Neuronal stem cell (in vitro differentiated cells): ENCODE measurements at regions not wholly inside any gene's neighbourhood (a gene's known extent, or its start where the extent isn't known, plus 50 kb on each side); places are given as distances from the start of the nearest gene placed in this dataset.

Experiments used
- DNase-seq: peaks from one replicate; pipeline ENCODE4 v3.0.0-alpha.2; 2013; ENCODE audit warnings: low spot score
- H2AFZ ChIP-seq: one replicate; pipeline ENCODE4 v1.6.1; 2013; ENCODE audit warnings: mild to moderate bottlenecking, low read length, inconsistent platforms
- H2AK5ac ChIP-seq: 2 replicates; pipeline ENCODE4 v1.6.1; 2013; ENCODE audit warnings: low read depth, mild to moderate bottlenecking, inconsistent platforms, low read length, moderate library complexity, mixed read lengths
- H2BK120ac ChIP-seq: 2 replicates; pipeline ENCODE4 v1.6.1; 2013; ENCODE audit warnings: low read depth, mild to moderate bottlenecking, inconsistent platforms, low read length, moderate library complexity, mixed read lengths
- H2BK12ac ChIP-seq: one replicate; pipeline ENCODE4 v1.6.1; 2013; ENCODE audit warnings: low read length, inconsistent platforms
- H2BK15ac ChIP-seq: 2 replicates; pipeline ENCODE4 v1.6.1; 2013; ENCODE audit warnings: mild to moderate bottlenecking, low read length, inconsistent platforms, mixed read lengths
- H2BK5ac ChIP-seq: one replicate; pipeline ENCODE4 v1.6.1; 2013; ENCODE audit warnings: inconsistent platforms, mild to moderate bottlenecking, low read length, moderate library complexity
- H3K14ac ChIP-seq: one replicate; pipeline ENCODE4 v1.6.1; 2013; ENCODE audit warnings: low read length, inconsistent platforms
- H3K18ac ChIP-seq: 2 replicates; pipeline ENCODE4 v1.6.1; 2013; ENCODE audit warnings: low read length, inconsistent platforms
- H3K23ac ChIP-seq: 2 replicates; pipeline ENCODE4 v1.6.1; 2013; ENCODE audit warnings: low read depth, mild to moderate bottlenecking, mixed read lengths, low read length, inconsistent platforms; ENCODE audit not compliant: poor library complexity
- H3K27ac ChIP-seq: replicated peaks from 3 replicates; pipeline ENCODE4 v1.5.1; 2013; ENCODE audit warnings: low read length, inconsistent platforms
- H3K27me3 ChIP-seq, 3 experiments: 2 replicates each; pipeline ENCODE4 v1.6.1; 2013; ENCODE audit warnings: low read length in 3 of 3, mild to moderate bottlenecking in 2 of 3, inconsistent platforms in 1 of 3, low read depth in 1 of 3, mixed read lengths in 1 of 3, moderate library complexity in 1 of 3; ENCODE audit not compliant: control insufficient read depth in 3 of 3, insufficient read depth in 3 of 3
- H3K36me3 ChIP-seq, 2 donors: replicated peaks in 1 of 2; 2 replicates each; pipeline ENCODE4 v1.6.1; 2013; ENCODE audit warnings: low read length in 2 of 2; ENCODE audit not compliant: control insufficient read depth in 2 of 2, insufficient read depth in 2 of 2
- H3K4ac ChIP-seq: 2 replicates; pipeline ENCODE4 v1.6.1; 2013; ENCODE audit warnings: inconsistent platforms, mild to moderate bottlenecking, low read length, moderate library complexity
- H3K4me1 ChIP-seq, 2 donors: 1 replicate in 1 of 2; 2 replicates in 1 of 2; pipeline ENCODE4 v1.6.1; 2013; ENCODE audit warnings: low read length in 2 of 2, low read depth in 1 of 2; ENCODE audit not compliant: control insufficient read depth in 2 of 2, insufficient read depth in 1 of 2
- H3K4me2 ChIP-seq: one replicate; pipeline ENCODE4 v1.6.1; 2013; ENCODE audit warnings: mild to moderate bottlenecking, low read length, inconsistent platforms; ENCODE audit not compliant: insufficient read depth, poor library complexity, severe bottlenecking
- H3K4me3 ChIP-seq, 2 donors: 2 replicates each; pipeline ENCODE4 v1.5.1; 2013; ENCODE audit warnings: low read length in 2 of 2, mild to moderate bottlenecking in 2 of 2, inconsistent platforms in 1 of 2, moderate library complexity in 1 of 2
- H3K79me1 ChIP-seq: one replicate; pipeline ENCODE4 v1.6.1; 2013; ENCODE audit warnings: low read depth, mild to moderate bottlenecking, inconsistent platforms, low read length, moderate library complexity
- H3K9ac ChIP-seq: one replicate; pipeline ENCODE4 v1.6.1; 2013; ENCODE audit warnings: mild to moderate bottlenecking, low read depth, low read length, inconsistent platforms; ENCODE audit not compliant: poor library complexity
- H3K9me3 ChIP-seq, 2 donors: replicated peaks in 1 of 2; 2 replicates each; pipeline versions ENCODE3 to v1.6.1; 2013; ENCODE audit warnings: low read length in 2 of 2, mild to moderate bottlenecking in 2 of 2, inconsistent platforms in 1 of 2, low read depth in 1 of 2, mixed read lengths in 1 of 2, moderate library complexity in 1 of 2; ENCODE audit not compliant: control insufficient read depth in 2 of 2, insufficient read depth in 1 of 2
- H4K8ac ChIP-seq: one replicate; pipeline ENCODE4 v1.6.1; 2013; ENCODE audit warnings: low read depth, mild to moderate bottlenecking, inconsistent platforms, low read length, moderate library complexity
- H4K91ac ChIP-seq: one replicate; pipeline ENCODE4 v1.6.1; 2013; ENCODE audit warnings: low read length, low read depth, mild to moderate bottlenecking, inconsistent platforms; ENCODE audit not compliant: poor library complexity
- WGBS, 2 donors: extraction: QIAGEN DNeasy Blood & Tissue Kit; methylation state at CpG; one replicate each; pipeline ENCODE4 v1.1.7; 2013; ENCODE audit warnings: missing lambda C conversion rate in 2 of 2, mixed read lengths in 1 of 2; ENCODE audit not compliant: insufficient read length in 2 of 2, insufficient replicate concordance in 1 of 2; ENCODE audit errors: extremely low coverage in 2 of 2; 5-methylcytosine and 5-hydroxymethylcytosine counted together

GRCh38 chr11:127223633-127224032 lies 223.1 kb upstream of the KIRREL3 start:
- no CpG with 5 or more reads among the region's 5 CpGs for WGBS, 2 donors
- Histone ChIP-seq H3K9ac (no peak overlapping the region), H4K8ac (no peak overlapping the region), H3K9me3 (no peaks in the 10 kb centered on the region), H2BK120ac (no peak overlapping the region), H2AK5ac (no peak overlapping the region), H3K36me3 (no peaks in the 10 kb centered on the region), H3K4me3 (no peak overlapping the region), H3K18ac (no peak overlapping the region), H3K4me2 (no peak overlapping the region), H3K79me1 (no peaks in the 10 kb centered on the region), H2BK5ac (no peak overlapping the region), H3K4me1 (peaks cover 0 to 3% of the 10 kb centered on the region in 2 donors), H3K27me3 (no peaks in the 10 kb centered on the region), H3K4ac (no peak overlapping the region), H2BK12ac (no peak overlapping the region), H3K23ac (no peak overlapping the region), H2BK15ac (no peak overlapping the region), H4K91ac (no peak overlapping the region), H3K14ac (no peak overlapping the region), H2AFZ (no peak overlapping the region), H3K27ac (no peak overlapping the region)
- DNase-seq: no peak

GRCh38 chr11:127223026-127223425 lies 222.5 kb upstream of the KIRREL3 start:
- no peak overlapping the region for H3K4me2 ChIP-seq
- no peaks in the 10 kb centered on the region for H3K36me3 ChIP-seq
- no peak overlapping the region for H2BK5ac ChIP-seq
- H3K27ac ChIP-seq: no peak overlapping the region
- H3K9ac ChIP-seq: no peak overlapping the region
- no peak overlapping the region for H3K14ac ChIP-seq
- no peak overlapping the region for H3K4ac ChIP-seq
- H2AFZ ChIP-seq: no peak overlapping the region
- H3K9me3 ChIP-seq: no peaks in the 10 kb centered on the region
- H3K79me1 ChIP-seq: no peaks in the 10 kb centered on the region
- H3K4me3 ChIP-seq: no peak overlapping the region
- H2BK120ac ChIP-seq: no peak overlapping the region
- no CpG with 5 or more reads among the region's 1 CpG for WGBS, 2 donors
- no peak overlapping the region for H4K8ac ChIP-seq
- H2AK5ac ChIP-seq: no peak overlapping the region
- no peak overlapping the region for H2BK12ac ChIP-seq
- H2BK15ac ChIP-seq: no peak overlapping the region
- DNase-seq: no peak
- peaks cover 0 to 3% of the 10 kb centered on the region in 2 donors for H3K4me1 ChIP-seq
- H3K23ac ChIP-seq: no peak overlapping the region
- H3K18ac ChIP-seq: no peak overlapping the region
- H3K27me3 ChIP-seq: no peaks in the 10 kb centered on the region
- H4K91ac ChIP-seq: no peak overlapping the region

GRCh38 chr11:127219704-127220103 lies 219.1 kb upstream of the KIRREL3 start:
- no peak overlapping the region for H3K4ac ChIP-seq
- no peak overlapping the region for H3K4me2 ChIP-seq
- no peak overlapping the region for H4K91ac ChIP-seq
- H3K27ac ChIP-seq: no peak overlapping the region
- no peak overlapping the region for H4K8ac ChIP-seq
- no CpG with 5 or more reads among the region's 2 CpGs for WGBS, 2 donors
- H2AFZ ChIP-seq: no peak overlapping the region
- peaks cover 0 to 3% of the 10 kb centered on the region in 2 donors for H3K4me1 ChIP-seq
- H2BK12ac ChIP-seq: no peak overlapping the region
- H3K18ac ChIP-seq: no peak overlapping the region
- no peak for DNase-seq
- H3K4me3 ChIP-seq: no peak overlapping the region
- H3K27me3 ChIP-seq: no peaks in the 10 kb centered on the region
- H3K14ac ChIP-seq: no peak overlapping the region
- H3K9me3 ChIP-seq: no peaks in the 10 kb centered on the region
- no peak overlapping the region for H2BK15ac ChIP-seq
- H3K79me1 ChIP-seq: no peaks in the 10 kb centered on the region
- no peak overlapping the region for H3K9ac ChIP-seq
- no peak overlapping the region for H3K23ac ChIP-seq
- H3K36me3 ChIP-seq: no peaks in the 10 kb centered on the region
- H2AK5ac ChIP-seq: no peak overlapping the region
- no peak overlapping the region for H2BK5ac ChIP-seq
- H2BK120ac ChIP-seq: no peak overlapping the region

- H2BK120ac ChIP-seq: no peak overlapping the region
- no peak for DNase-seq
- no peak overlapping the region for H3K4ac ChIP-seq
- no peak overlapping the region for H2AK5ac ChIP-seq
- no peaks in the 10 kb centered on the region for H3K9me3 ChIP-seq
- H4K91ac ChIP-seq: no peak overlapping the region
- no peak overlapping the region for H4K8ac ChIP-seq
- H2BK15ac ChIP-seq: no peak overlapping the region
- no peak overlapping the region for H3K4me3 ChIP-seq
- no peaks in the 10 kb centered on the region for H3K27me3 ChIP-seq
- no peak overlapping the region for H2BK12ac ChIP-seq
- no peak overlapping the region for H2AFZ ChIP-seq
- H3K23ac ChIP-seq: no peak overlapping the region
- H3K14ac ChIP-seq: no peak overlapping the region
- no peak overlapping the region for H3K18ac ChIP-seq
- no peaks in the 10 kb centered on the region for H3K79me1 ChIP-seq
- peaks cover 0 to 3% of the 10 kb centered on the region in 2 donors for H3K4me1 ChIP-seq
- no peak overlapping the region for H3K4me2 ChIP-seq
- H2BK5ac ChIP-seq: no peak overlapping the region
- H3K9ac ChIP-seq: no peak overlapping the region
- H3K27ac ChIP-seq: no peak overlapping the region
- no peaks in the 10 kb centered on the region for H3K36me3 ChIP-seq
- WGBS, 2 donors: no CpG with 5 or more reads among the region's 3 CpGs
These were observed 217.7 kb upstream of the KIRREL3 start for GRCh38 chr11:127218275-127218608.
